OCI-LY7 (cell line): ENCODE measurements at regions not wholly inside any gene's neighbourhood (a gene's known extent, or its start where the extent isn't known, plus 50 kb on each side); places are given as distances from the start of the nearest gene placed in this dataset.

ENCODE experiments used
- BruUV-seq: library from RNA; stranded (reverse); fragments of 400-500 nt; replicated peaks from 2 replicates; lab custom pipeline; 2021; lab: Mats Ljungman, UMichigan
- CTCF ChIA-PET: fragments of 300-600 bp; sonication (Branson Sonifier 250); formaldehyde crosslinking; loops from one replicate; lab custom pipeline; 2022; ENCODE audit warnings: antibody characterized with exemption; ENCODE audit not compliant: unreplicated experiment; lab: Charles Lee
- POLR2A ChIA-PET: fragments of 300-600 bp; sonication (Branson Sonifier 250); formaldehyde crosslinking; loops from one replicate; lab custom pipeline; 2022; ENCODE audit warnings: antibody characterized with exemption; lab: Charles Lee
- DNase-seq: peaks from one replicate; pipeline ENCODE4 v3.0.0-alpha.2; 2015; ENCODE audit warnings: low spot score
- H2AFZ ChIP-seq: fragments of 200-600 bp; sonication (generic), shearing (Covaris generic); 2 replicates; pipeline ENCODE4 v1.6.1; 2014; ENCODE audit warnings: mild to moderate bottlenecking, antibody characterized with exemption, low read length, moderate library complexity
- H3K27ac ChIP-seq: fragments of 200-600 bp; sonication (generic); 2 replicates; pipeline ENCODE4 v1.5.1; 2014; ENCODE audit warnings: mixed run types, low read depth, mild to moderate bottlenecking, moderate library complexity, low read length, inconsistent platforms; ENCODE audit not compliant: poor library complexity, severe bottlenecking
- H3K36me3 ChIP-seq: fragments of 200-600 bp; sonication (generic); 2 replicates; pipeline ENCODE4 v1.6.1; 2014; ENCODE audit warnings: mild to moderate bottlenecking, antibody characterized with exemption, low read length, moderate library complexity, mixed read lengths; ENCODE audit not compliant: insufficient read depth
- H3K4me1 ChIP-seq: fragments of 200-600 bp; sonication (generic); 2 replicates; pipeline ENCODE4 v1.5.1; 2014; ENCODE audit warnings: mild to moderate bottlenecking, low read length; ENCODE audit not compliant: insufficient read depth, poor library complexity, severe bottlenecking
- H3K4me2 ChIP-seq: fragments of 200-600 bp; sonication (generic); 2 replicates; pipeline ENCODE4 v1.6.1; 2014; ENCODE audit warnings: mild to moderate bottlenecking, low read length
- H3K4me3 ChIP-seq: fragments of 200-600 bp; sonication (generic); 2 replicates; pipeline ENCODE4 v1.5.1; 2014; ENCODE audit warnings: mild to moderate bottlenecking, low read depth, low read length; ENCODE audit not compliant: poor library complexity, severe bottlenecking
- H3K79me2 ChIP-seq: fragments of 200-600 bp; sonication (generic); 2 replicates; pipeline ENCODE4 v1.6.1; 2016; ENCODE audit warnings: low read depth, mild to moderate bottlenecking, low read length, moderate library complexity, mixed read lengths; ENCODE audit not compliant: insufficient read depth
- H3K9me2 ChIP-seq: fragments of 200-600 bp; sonication (generic); 2 replicates; pipeline ENCODE4 v1.6.1; 2016; ENCODE audit warnings: mild to moderate bottlenecking, low read length, mixed read lengths; ENCODE audit not compliant: insufficient read depth
- H3K9me3 ChIP-seq: fragments of 200-600 bp; sonication (generic); 2 replicates; pipeline ENCODE4 v1.6.1; 2014; ENCODE audit warnings: mild to moderate bottlenecking, mixed run types, low read length, mixed read lengths
- H4K20me1 ChIP-seq: fragments of 200-600 bp; sonication (generic); 2 replicates; pipeline ENCODE4 v1.6.1; 2014; ENCODE audit warnings: mild to moderate bottlenecking, antibody characterized with exemption, low read length, moderate library complexity, mixed read lengths; ENCODE audit not compliant: insufficient read depth
- EZH2phosphoT487 ChIP-seq: fragments of 200-600 bp; sonication (generic); IDR thresholded peaks from 2 replicates; pipeline ENCODE4 v1.6.1; 2018; ENCODE audit warnings: low read depth, borderline replicate concordance, mild to moderate bottlenecking, mixed run types, antibody characterized with exemption, low read length, moderate library complexity, mixed read lengths
- intact Hi-C: fragments of 100-400 bp; cut with micrococcal nuclease; formaldehyde crosslinking; loops from one replicate; pipeline ENCODE4 v1.10.0; 2022; ENCODE audit not compliant: unreplicated experiment
- TF ChIP-seq, protein P1 (sequence below): fragments of 200-600 bp; sonication (generic); conservative IDR thresholded peaks from 2 replicates; pipeline ENCODE4 v1.5.1; 2014; ENCODE audit warnings: mild to moderate bottlenecking, antibody characterized with exemption, low read length, moderate library complexity, mixed read lengths

- no peak for DNase-seq
- Histone ChIP-seq H3K4me2 (no peak overlapping the region), H3K79me2 (no peaks in the 10 kb centered on the region), H3K4me1 (no peaks in the 10 kb centered on the region), H3K36me3 (no peaks in the 10 kb centered on the region), H3K9me2 (no peaks in the 10 kb centered on the region), H2AFZ (no peak overlapping the region), H3K4me3 (no peak overlapping the region), H3K9me3 (no peaks in the 10 kb centered on the region), H3K27ac (no peak overlapping the region), H4K20me1 (no peaks in the 10 kb centered on the region)
- BruUV-seq = no TSS peak
- CTCF ChIA-PET = no interaction called here
- POLR2A ChIA-PET = no interaction called here
- intact Hi-C loops = no loop called here
- no peak for TF ChIP-seq EZH2phosphoT487
- TF ChIP-seq, protein P1, sequence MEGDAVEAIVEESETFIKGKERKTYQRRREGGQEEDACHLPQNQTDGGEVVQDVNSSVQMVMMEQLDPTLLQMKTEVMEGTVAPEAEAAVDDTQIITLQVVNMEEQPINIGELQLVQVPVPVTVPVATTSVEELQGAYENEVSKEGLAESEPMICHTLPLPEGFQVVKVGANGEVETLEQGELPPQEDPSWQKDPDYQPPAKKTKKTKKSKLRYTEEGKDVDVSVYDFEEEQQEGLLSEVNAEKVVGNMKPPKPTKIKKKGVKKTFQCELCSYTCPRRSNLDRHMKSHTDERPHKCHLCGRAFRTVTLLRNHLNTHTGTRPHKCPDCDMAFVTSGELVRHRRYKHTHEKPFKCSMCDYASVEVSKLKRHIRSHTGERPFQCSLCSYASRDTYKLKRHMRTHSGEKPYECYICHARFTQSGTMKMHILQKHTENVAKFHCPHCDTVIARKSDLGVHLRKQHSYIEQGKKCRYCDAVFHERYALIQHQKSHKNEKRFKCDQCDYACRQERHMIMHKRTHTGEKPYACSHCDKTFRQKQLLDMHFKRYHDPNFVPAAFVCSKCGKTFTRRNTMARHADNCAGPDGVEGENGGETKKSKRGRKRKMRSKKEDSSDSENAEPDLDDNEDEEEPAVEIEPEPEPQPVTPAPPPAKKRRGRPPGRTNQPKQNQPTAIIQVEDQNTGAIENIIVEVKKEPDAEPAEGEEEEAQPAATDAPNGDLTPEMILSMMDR = no peak
These were observed 266.0 kb downstream of the RAD51AP2 start for GRCh38 chr2:17252258-17252657.

DNA sequence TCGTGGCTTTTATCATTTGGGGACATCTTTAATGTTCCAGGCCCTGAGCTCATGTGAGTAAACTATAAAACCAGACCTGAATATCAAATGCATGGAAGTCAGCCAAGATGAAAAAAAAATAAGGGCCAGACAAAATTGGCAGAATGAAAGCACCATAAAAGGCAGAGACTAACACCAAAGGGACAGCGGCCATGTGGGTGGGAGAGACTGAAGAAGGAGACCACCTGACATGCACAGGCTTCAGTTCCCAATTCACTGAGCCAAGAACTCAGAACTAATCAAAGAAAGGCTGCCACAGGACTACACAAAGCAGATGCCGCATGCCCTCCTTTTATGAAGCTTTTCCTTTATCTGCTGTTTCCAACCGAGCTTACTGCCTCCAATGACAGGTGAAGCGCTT, 267.1 kb downstream of the RAD51AP2 start:
- H3K9me3 ChIP-seq = no peaks in the 10 kb centered on the region
- no peak overlapping the region for H3K4me3 ChIP-seq
- intact Hi-C loops = no loop called here
- H3K4me2 ChIP-seq = no peak overlapping the region
- no peak overlapping the region for H2AFZ ChIP-seq
- H3K9me2 ChIP-seq = no peaks in the 10 kb centered on the region
- no peaks in the 10 kb centered on the region for H4K20me1 ChIP-seq
- H3K79me2 ChIP-seq = no peaks in the 10 kb centered on the region
- ChIA-PET POLR2A (no interaction called here), CTCF (no interaction called here)
- no peak overlapping the region for H3K27ac ChIP-seq
- no peaks in the 10 kb centered on the region for H3K4me1 ChIP-seq
- no TSS peak for BruUV-seq
- no peaks in the 10 kb centered on the region for H3K36me3 ChIP-seq
- TF ChIP-seq, protein P1 = no peak
- TF ChIP-seq EZH2phosphoT487 = no peak
- DNase-seq = no peak

- TF ChIP-seq, protein P1 = no peak
- no peak for TF ChIP-seq EZH2phosphoT487
- POLR2A ChIA-PET = interaction anchor here (0.5 to 1.0 kb wide), 5 partner anchors 12 to 923 kb away, joined by 3 to 6 read pairs (median 3); no protein-coding TSS in a partner anchor
- H4K20me1 ChIP-seq = no peaks in the 10 kb centered on the region
- no peaks in the 10 kb centered on the region for H3K9me3 ChIP-seq
- no peaks in the 10 kb centered on the region for H3K4me1 ChIP-seq
- no peaks in the 10 kb centered on the region for H3K36me3 ChIP-seq
- no peak overlapping the region for H2AFZ ChIP-seq
- BruUV-seq = no TSS peak
- no peak overlapping the region for H3K27ac ChIP-seq
- no peaks in the 10 kb centered on the region for H3K79me2 ChIP-seq
- H3K4me2 ChIP-seq = no peak overlapping the region
- H3K9me2 ChIP-seq = no peaks in the 10 kb centered on the region
- CTCF ChIA-PET = no interaction called here
- no peak for DNase-seq
- intact Hi-C loops = no loop called here
- H3K4me3 ChIP-seq = no peak overlapping the region
These were observed 269.0 kb downstream of the RAD51AP2 start for GRCh38 chr2:17249249-17249648.
